ENCODE measurements at regions not wholly inside any gene's neighbourhood (a gene's known extent, or its start where the extent isn't known, plus 50 kb on each side); places are given as distances from the start of the nearest gene placed in this dataset.

DNA sequence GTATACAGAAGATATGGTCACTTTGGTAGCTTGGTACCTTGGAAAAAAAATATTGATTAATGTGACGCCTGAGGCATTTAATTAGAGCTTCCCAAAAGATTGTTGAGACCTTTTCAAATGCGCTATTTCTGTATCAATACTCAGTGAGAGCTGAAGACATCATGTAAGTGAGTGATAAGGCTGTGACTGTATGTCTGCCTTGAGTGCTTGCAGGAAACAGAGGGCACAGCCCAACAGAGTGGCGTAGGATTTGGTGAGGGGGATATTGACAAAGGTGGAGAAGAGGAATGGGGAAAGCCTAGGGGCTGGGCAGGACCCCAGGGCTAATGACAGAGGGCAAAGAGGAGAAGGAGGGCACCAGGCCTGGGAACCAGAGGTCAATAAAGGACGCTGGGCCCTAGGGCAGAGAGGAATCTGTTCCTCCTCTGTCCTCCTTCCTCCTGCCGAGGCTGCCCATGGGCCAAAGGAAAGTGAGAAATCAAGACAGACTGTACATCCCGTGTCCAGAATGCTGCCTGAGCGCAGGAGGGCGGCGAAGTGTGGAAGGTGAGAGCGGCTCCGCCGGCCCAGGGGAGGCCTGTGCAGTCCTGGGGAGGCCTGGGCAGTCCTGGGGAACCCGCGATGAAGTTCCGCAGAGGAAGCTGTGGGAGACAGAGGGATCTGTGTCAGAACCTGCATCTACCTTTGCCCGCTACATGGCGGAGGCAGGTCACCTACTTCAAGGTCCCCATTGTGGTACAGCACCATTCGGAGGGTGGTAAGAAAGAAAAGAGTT lies 228.6 kb upstream of the PIEZO2 start:
- H4K20me1 ChIP-seq (replicated peaks; ENCODE audit: control insufficient read depth, insufficient read depth, low read length) = no peaks in the 10 kb centered on the region
- TF ChIP-seq ZNF830 (CRISPR knock-in tag; IDR thresholded peaks at IDR 0.05) = no peak
- H3K9me3 ChIP-seq (replicated peaks; ENCODE audit: control insufficient read depth, insufficient read depth, low read depth, low read length) = no peaks in the 10 kb centered on the region
- no peak for DNase-seq (ENCODE audit: extremely low read depth in 1 of 4, low spot score in 3 of 4)
- no peaks in the 10 kb centered on the region for H3K36me3 ChIP-seq (ENCODE audit: control insufficient read depth, insufficient read depth, low read length)
- H2AFZ ChIP-seq (ENCODE audit: low read depth, low read length) = no peak overlapping the region
- FAIRE-seq = no peak
- no peak overlapping the region for H3K9ac ChIP-seq (ENCODE audit: insufficient read depth in 1 of 2, low read depth in 2 of 2, low read length in 2 of 2)
- no peak for ATAC-seq
- no peak overlapping the region for H3K4me2 ChIP-seq (ENCODE audit: insufficient read depth, low read length)
- H3K27me3 ChIP-seq (ENCODE audit: control insufficient read depth in 2 of 2, insufficient read depth in 2 of 2, low read length in 2 of 2) = peaks cover 0 to 15% of the 10 kb centered on the region in 2 experiments; a peak in 2 of 5 replicates
- no TSS peak for BruUV-seq (replicated peaks)
- H3K4me1 ChIP-seq (replicated peaks in 1 of 2; ENCODE audit: control insufficient read depth in 2 of 2, insufficient read depth in 2 of 2, low read length in 2 of 2) = no peaks in the 10 kb centered on the region
- in situ Hi-C loops (cut with MboI) (no loop called here), intact Hi-C loops (cut with micrococcal nuclease) (no loop called here)
- POLR2A ChIA-PET = no interaction called here
- no peak overlapping the region for H3K27ac ChIP-seq (ENCODE audit: extremely low read depth, low read depth, low read length)
- no peak overlapping the region for H3K4me3 ChIP-seq
- under 1% methylated on average over 14 of the region's 18 CpGs for WGBS (ENCODE audit: insufficient coverage, low coverage, missing lambda C conversion rate)
- H3K9me1 ChIP-seq (ENCODE audit: control insufficient read depth, insufficient read depth, low read length) = no peaks in the 10 kb centered on the region
- H3K79me2 ChIP-seq (ENCODE audit: control insufficient read depth, insufficient read depth, low read length) = no peaks in the 10 kb centered on the region
- CTCF ChIA-PET (ENCODE audit: low intra/inter-chr PET ratio) = no interaction called here

DNA sequence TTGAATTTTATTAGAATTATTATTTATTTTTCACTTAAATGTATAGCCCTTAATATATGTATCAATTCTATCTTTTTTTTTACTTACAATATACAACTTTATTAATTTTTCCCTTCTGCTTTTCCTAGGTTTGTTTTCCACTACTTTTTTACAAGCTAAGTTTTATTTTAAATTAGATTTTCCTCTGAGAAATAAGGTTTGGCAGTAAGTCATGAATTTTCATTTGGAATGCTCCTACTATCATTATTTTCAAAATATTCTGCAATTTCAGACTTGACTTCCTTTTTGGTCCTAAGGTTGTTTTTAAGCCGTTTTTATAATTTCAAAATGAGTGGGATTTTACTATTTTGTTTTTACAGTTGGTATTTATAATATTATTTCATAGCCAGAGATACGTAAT lies 222.8 kb upstream of the PIEZO2 start:
- Histone ChIP-seq H3K9me1 (ENCODE audit: control insufficient read depth, insufficient read depth, low read length) (no peaks in the 10 kb centered on the region), H2AFZ (ENCODE audit: low read depth, low read length) (no peak overlapping the region), H3K4me1 (replicated peaks in 1 of 2; ENCODE audit: control insufficient read depth in 2 of 2, insufficient read depth in 2 of 2, low read length in 2 of 2) (no peaks in the 10 kb centered on the region), H3K79me2 (ENCODE audit: control insufficient read depth, insufficient read depth, low read length) (no peaks in the 10 kb centered on the region), H3K36me3 (ENCODE audit: control insufficient read depth, insufficient read depth, low read length) (no peaks in the 10 kb centered on the region), H3K27ac (ENCODE audit: extremely low read depth, low read depth, low read length) (no peak overlapping the region), H3K4me2 (ENCODE audit: insufficient read depth, low read length) (no peak overlapping the region), H4K20me1 (replicated peaks; ENCODE audit: control insufficient read depth, insufficient read depth, low read length) (no peaks in the 10 kb centered on the region), H3K4me3 (no peak overlapping the region), H3K9ac (ENCODE audit: insufficient read depth in 1 of 2, low read depth in 2 of 2, low read length in 2 of 2) (no peak overlapping the region), H3K9me3 (replicated peaks; ENCODE audit: control insufficient read depth, insufficient read depth, low read depth, low read length) (no peaks in the 10 kb centered on the region), H3K27me3 (ENCODE audit: control insufficient read depth in 2 of 2, insufficient read depth in 2 of 2, low read length in 2 of 2) (no peaks in the 10 kb centered on the region)
- ChIA-PET POLR2A (no interaction called here), CTCF (ENCODE audit: low intra/inter-chr PET ratio) (no interaction called here)
- in situ Hi-C loops (cut with MboI) (no loop called here), intact Hi-C loops (cut with micrococcal nuclease) (no loop called here)
- no peak for FAIRE-seq
- WGBS (ENCODE audit: insufficient coverage, low coverage, missing lambda C conversion rate) = 0% methylated on average over 2 of the region's 2 CpGs
- no peak for DNase-seq (ENCODE audit: extremely low read depth in 1 of 4, low spot score in 3 of 4)
- BruUV-seq (replicated peaks) = no TSS peak
- no peak for ATAC-seq
- TF ChIP-seq, protein P1, sequence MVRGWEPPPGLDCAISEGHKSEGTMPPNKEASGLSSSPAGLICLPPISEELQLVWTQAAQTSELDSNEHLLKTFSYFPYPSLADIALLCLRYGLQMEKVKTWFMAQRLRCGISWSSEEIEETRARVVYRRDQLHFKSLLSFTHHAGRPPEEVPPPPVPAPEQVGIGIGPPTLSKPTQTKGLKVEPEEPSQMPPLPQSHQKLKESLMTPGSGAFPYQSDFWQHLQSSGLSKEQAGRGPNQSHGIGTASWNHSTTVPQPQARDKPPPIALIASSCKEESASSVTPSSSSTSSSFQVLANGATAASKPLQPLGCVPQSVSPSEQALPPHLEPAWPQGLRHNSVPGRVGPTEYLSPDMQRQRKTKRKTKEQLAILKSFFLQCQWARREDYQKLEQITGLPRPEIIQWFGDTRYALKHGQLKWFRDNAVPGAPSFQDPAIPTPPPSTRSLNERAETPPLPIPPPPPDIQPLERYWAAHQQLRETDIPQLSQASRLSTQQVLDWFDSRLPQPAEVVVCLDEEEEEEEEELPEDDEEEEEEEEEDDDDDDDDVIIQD (CRISPR knock-in tag; IDR thresholded peaks at IDR 0.05) = no peak
- TF ChIP-seq NR4A1 (CRISPR knock-in tag; IDR thresholded peaks at IDR 0.05) (no peak), NR4A1 (tag; IDR thresholded peaks at IDR 0.05) (no peak)
- TF ChIP-seq, protein P2, sequence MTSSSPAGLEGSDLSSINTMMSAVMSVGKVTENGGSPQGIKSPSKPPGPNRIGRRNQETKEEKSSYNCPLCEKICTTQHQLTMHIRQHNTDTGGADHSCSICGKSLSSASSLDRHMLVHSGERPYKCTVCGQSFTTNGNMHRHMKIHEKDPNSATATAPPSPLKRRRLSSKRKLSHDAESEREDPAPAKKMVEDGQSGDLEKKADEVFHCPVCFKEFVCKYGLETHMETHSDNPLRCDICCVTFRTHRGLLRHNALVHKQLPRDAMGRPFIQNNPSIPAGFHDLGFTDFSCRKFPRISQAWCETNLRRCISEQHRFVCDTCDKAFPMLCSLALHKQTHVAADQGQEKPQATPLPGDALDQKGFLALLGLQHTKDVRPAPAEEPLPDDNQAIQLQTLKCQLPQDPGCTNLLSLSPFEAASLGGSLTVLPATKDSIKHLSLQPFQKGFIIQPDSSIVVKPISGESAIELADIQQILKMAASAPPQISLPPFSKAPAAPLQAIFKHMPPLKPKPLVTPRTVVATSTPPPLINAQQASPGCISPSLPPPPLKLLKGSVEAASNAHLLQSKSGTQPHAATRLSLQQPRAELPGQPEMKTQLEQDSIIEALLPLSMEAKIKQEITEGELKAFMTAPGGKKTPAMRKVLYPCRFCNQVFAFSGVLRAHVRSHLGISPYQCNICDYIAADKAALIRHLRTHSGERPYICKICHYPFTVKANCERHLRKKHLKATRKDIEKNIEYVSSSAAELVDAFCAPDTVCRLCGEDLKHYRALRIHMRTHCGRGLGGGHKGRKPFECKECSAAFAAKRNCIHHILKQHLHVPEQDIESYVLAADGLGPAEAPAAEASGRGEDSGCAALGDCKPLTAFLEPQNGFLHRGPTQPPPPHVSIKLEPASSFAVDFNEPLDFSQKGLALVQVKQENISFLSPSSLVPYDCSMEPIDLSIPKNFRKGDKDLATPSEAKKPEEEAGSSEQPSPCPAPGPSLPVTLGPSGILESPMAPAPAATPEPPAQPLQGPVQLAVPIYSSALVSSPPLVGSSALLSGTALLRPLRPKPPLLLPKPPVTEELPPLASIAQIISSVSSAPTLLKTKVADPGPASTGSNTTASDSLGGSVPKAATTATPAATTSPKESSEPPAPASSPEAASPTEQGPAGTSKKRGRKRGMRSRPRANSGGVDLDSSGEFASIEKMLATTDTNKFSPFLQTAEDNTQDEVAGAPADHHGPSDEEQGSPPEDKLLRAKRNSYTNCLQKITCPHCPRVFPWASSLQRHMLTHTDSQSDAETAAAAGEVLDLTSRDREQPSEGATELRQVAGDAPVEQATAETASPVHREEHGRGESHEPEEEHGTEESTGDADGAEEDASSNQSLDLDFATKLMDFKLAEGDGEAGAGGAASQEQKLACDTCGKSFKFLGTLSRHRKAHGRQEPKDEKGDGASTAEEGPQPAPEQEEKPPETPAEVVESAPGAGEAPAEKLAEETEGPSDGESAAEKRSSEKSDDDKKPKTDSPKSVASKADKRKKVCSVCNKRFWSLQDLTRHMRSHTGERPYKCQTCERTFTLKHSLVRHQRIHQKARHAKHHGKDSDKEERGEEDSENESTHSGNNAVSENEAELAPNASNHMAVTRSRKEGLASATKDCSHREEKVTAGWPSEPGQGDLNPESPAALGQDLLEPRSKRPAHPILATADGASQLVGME (CRISPR knock-in tag; IDR thresholded peaks at IDR 0.05) = no peak

Measured in K562 (cell line).